ENCODE measurements at regions not wholly inside any gene's neighbourhood (a gene's known extent, or its start where the extent isn't known, plus 50 kb on each side); places are given as distances from the start of the nearest gene placed in this dataset.

DNA sequence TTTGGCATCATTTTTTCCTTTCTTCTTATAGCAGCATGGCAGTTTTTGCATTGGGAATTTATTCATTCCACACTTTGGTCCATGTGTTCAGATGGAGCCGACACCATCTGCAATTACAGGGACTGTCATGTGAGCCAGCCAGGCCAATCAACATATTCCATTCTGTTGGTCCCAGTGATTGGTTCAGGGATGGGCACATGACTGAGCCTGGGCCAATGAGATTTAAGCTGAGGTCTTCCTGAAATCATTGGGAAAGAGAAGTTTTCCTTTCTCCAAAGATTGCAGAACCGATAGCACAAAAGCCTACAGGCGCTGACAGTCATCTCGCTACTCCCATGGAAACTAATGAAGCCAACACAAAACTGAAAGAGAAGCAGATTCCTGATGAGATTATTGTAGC lies 841.5 kb upstream of the TMEM132C start:
- Mint-ChIP-seq H3K27ac (no peak overlapping the region), H3K4me1 (ENCODE audit: low read depth) (peaks cover 11% of the 10 kb centered on the region), H3K4me3 (no peak overlapping the region; the same call in 1 of the 2 replicates), H3K27me3 (ENCODE audit: insufficient read depth) (peaks cover 12% of the 10 kb centered on the region), H3K36me3 (ENCODE audit: low read depth) (no peaks in the 10 kb centered on the region), H3K9me3 (peaks cover 4% of the 10 kb centered on the region)
- no peak for DNase-seq
- TF ChIP-seq CTCF (IDR thresholded peaks at IDR 0.05): no peak

- TF ChIP-seq CTCF (IDR thresholded peaks at IDR 0.05): no peak
- DNase-seq: no peak
- no peak overlapping the region for H3K27ac Mint-ChIP-seq
- no peak overlapping the region for H3K4me3 Mint-ChIP-seq
- peaks cover 16% of the 10 kb centered on the region for H3K27me3 Mint-ChIP-seq (ENCODE audit: insufficient read depth)
- H3K4me1 Mint-ChIP-seq (ENCODE audit: low read depth): peaks cover 11% of the 10 kb centered on the region
- no peaks in the 10 kb centered on the region for H3K36me3 Mint-ChIP-seq (ENCODE audit: low read depth)
- H3K9me3 Mint-ChIP-seq: peaks cover 4% of the 10 kb centered on the region
Observed at GRCh38 chr12:127428420-127428819, 838.5 kb upstream of the TMEM132C start.

DNA sequence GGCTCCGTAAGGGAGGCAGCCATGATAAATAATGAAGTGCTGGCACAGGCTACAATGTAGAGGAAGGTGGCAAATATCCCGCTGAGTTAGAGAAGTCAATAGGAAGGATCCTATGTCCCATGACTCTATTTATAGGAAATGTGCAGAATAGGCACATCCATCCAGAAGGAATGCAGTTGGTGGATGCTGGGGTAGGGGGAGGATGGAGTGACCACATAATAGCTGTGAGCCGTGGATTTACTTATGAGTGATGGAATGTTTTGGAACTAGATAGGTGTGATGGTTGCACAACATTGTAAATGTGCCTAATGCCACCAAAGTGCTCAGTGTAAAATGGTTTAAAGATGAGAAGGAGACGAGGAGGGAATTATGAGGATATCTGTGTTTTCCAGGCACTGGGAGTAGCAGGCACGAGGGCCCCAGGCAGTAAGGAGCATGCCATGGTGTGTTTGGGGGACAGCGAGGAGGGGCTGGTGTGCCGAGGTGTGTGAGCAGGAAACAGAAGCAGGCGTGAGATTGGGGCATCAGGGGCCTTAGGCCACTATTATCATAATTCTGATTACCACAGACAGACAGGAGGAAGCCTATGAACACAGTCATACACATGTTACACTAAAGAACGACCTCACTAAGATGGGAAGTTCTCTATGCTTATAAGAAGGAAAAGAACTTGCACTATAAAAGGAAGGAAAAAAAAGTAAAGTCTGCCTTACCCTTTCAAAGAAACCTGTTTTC lies 837.3 kb upstream of the TMEM132C start:
- no peak for DNase-seq
- no peak for TF ChIP-seq CTCF (IDR thresholded peaks at IDR 0.05)
- peaks cover 4% of the 10 kb centered on the region for H3K9me3 Mint-ChIP-seq
- H3K27ac Mint-ChIP-seq: no peak overlapping the region
- H3K4me3 Mint-ChIP-seq: no peak overlapping the region
- H3K27me3 Mint-ChIP-seq (ENCODE audit: insufficient read depth): peaks cover 20% of the 10 kb centered on the region
- H3K4me1 Mint-ChIP-seq (ENCODE audit: low read depth): peaks cover 11% of the 10 kb centered on the region
- H3K36me3 Mint-ChIP-seq (ENCODE audit: low read depth): no peaks in the 10 kb centered on the region

DNA sequence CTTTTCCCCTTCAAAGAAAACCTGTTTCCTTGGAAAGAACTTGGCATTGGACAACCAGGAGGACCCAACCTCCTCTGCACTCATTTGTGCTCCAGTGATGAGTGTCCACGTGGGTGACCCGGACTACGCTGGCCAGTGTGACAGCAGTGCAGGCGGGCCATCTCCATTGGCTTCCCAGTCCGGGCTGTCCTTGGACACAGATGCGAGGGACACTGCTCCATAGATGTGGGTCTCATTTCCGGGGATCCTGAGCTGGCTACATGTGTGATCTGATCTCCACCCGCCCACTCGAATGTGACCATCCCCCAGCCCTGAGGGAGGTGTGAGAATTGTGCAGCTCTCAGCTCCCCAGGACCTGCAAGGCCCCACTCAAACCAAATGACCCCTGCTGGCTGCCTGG lies 836.6 kb upstream of the TMEM132C start:
- Mint-ChIP-seq H3K27me3 (ENCODE audit: insufficient read depth) (peaks cover 20% of the 10 kb centered on the region), H3K27ac (no peak overlapping the region), H3K9me3 (peaks cover 4% of the 10 kb centered on the region), H3K4me1 (ENCODE audit: low read depth) (peaks cover 11% of the 10 kb centered on the region), H3K36me3 (ENCODE audit: low read depth) (no peaks in the 10 kb centered on the region), H3K4me3 (no peak overlapping the region)
- no peak for DNase-seq
- no peak for TF ChIP-seq CTCF (IDR thresholded peaks at IDR 0.05)

- TF ChIP-seq CTCF (IDR thresholded peaks at IDR 0.05): no peak
- Mint-ChIP-seq H3K27me3 (ENCODE audit: insufficient read depth) (peaks cover 20% of the 10 kb centered on the region), H3K27ac (no peak overlapping the region), H3K36me3 (ENCODE audit: low read depth) (no peaks in the 10 kb centered on the region), H3K4me1 (ENCODE audit: low read depth) (peaks cover 11% of the 10 kb centered on the region), H3K9me3 (peaks cover under 1% of the 10 kb centered on the region), H3K4me3 (no peak overlapping the region)
- DNase-seq: no peak
Observed at GRCh38 chr12:127431177-127431576, 835.8 kb upstream of the TMEM132C start.
